Thyroid gland (tissue), 4 donors: ENCODE measurements at regions not wholly inside any gene's neighbourhood (a gene's known extent, or its start where the extent isn't known, plus 50 kb on each side); places are given as distances from the start of the nearest gene placed in this dataset.

ENCODE experiments used
- POLR2A ChIP-seq, 2 donors: fragments of 450-650 bp; IDR thresholded peaks; one replicate each; pipeline ENCODE4 v1.6.1; 2017; ENCODE audit warnings: antibody characterized with exemption in 2 of 2, mild to moderate bottlenecking in 2 of 2, moderate library complexity in 1 of 2
- TF ChIP-seq, protein P1 (sequence below), 6 experiments: fragments of 200-600 bp in 3 of 6; fragments of 450-650 bp in 3 of 6; sonication (generic) in 3 of 6; IDR thresholded peaks; one replicate each; pipeline ENCODE4 v1.5.1; 2016 to 2019; ENCODE audit warnings: antibody characterized with exemption in 6 of 6, mild to moderate bottlenecking in 2 of 6, inconsistent platforms in 1 of 6, moderate library complexity in 1 of 6

DNA sequence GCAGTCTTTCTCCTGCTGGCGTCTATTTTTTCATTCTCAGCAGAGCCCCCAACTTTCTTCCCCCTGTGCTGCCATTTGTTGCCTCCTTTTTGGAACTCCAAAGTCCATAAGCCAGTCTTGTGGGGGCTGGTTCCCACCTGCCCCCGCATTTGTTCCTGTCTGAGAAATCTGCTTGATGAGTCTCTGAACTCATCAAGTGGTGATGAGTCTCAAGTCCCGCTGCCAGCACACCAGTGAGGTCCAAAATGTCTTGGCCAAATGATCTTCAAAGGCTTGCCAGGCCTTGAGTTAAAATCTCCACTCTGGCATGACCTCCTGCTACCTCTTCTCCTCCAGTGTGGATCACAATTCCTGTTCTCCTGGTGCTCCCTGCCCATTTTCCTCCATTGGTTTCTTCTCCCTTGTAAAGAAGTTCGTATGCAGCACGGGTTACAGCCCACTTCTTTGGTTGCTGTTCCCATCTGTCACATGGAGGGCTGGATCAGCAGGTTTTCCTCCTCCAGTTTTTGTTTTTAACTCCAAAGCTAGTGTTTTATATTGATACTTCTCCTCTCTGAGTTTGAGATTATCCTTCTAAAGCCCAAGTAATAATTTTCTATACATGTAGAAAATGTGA lies 72.7 kb upstream of the LIMCH1 start:
- TF ChIP-seq, protein P1, sequence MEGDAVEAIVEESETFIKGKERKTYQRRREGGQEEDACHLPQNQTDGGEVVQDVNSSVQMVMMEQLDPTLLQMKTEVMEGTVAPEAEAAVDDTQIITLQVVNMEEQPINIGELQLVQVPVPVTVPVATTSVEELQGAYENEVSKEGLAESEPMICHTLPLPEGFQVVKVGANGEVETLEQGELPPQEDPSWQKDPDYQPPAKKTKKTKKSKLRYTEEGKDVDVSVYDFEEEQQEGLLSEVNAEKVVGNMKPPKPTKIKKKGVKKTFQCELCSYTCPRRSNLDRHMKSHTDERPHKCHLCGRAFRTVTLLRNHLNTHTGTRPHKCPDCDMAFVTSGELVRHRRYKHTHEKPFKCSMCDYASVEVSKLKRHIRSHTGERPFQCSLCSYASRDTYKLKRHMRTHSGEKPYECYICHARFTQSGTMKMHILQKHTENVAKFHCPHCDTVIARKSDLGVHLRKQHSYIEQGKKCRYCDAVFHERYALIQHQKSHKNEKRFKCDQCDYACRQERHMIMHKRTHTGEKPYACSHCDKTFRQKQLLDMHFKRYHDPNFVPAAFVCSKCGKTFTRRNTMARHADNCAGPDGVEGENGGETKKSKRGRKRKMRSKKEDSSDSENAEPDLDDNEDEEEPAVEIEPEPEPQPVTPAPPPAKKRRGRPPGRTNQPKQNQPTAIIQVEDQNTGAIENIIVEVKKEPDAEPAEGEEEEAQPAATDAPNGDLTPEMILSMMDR (IDR thresholded peaks at IDR 0.05), result no peak
- TF ChIP-seq POLR2A (IDR thresholded peaks at IDR 0.05), result no peak
